Endothelial cell of hepatic sinusoid (primary cell): ENCODE measurements at regions not wholly inside any gene's neighbourhood (a gene's known extent, or its start where the extent isn't known, plus 50 kb on each side); places are given as distances from the start of the nearest gene placed in this dataset.
"Not testable (repeated sequence)": the region's sequence is repeated elsewhere in the genome, so short reads cannot be mapped to it uniquely, and the experiment has no call there.

Experiments used
- in situ Hi-C: cut with HindIII; loops from 2 replicates; pipeline ENCODE4 v1.10.0; 2017; ENCODE audit warnings: low sequenced_read_pairs

DNA sequence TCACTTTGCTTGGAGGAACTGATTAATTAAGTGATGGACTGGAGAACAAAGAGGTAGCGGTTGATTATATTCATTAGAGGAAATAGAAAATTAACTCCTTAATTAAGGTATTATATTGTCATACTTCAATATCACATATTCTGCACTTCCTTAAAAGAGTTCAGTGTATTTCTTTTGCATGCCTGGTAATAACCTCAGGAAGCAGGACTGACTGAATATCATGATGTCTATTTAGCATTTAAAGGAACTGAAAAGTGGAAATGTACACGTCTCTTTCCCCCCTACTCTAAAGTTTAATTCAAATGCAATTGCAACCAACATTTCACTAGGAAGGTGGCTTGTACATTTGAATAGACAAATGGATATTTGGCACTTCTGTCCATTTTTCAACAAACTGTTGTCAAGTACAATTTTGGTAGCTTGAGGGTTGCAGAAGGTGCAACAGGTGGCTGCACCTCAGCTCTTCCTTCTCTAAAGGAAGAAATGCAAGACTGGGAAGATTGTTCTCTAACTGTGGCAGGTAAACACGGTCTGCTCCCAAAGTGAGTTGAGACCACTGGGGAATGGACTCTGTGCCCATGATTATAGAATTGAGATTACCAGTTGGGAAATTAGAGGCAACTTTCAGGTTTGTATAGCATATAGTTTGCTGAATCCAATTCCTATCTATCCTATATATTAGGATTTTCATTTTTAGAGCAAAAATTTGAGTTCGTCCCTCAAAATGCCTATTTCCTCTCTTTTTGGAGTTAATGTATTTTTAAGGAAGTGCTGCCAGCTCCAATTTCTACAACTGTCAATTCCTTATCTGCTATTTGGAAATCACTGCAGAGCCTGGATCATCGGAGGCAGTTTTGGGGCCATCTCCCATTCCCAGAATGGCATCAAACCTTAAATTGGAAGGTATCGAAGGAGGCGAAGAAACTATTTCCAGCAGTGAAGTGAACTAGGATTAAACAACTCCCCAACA, 98.9 kb upstream of the TAF11L2 start:
- in situ Hi-C loops, result no loop called here

DNA sequence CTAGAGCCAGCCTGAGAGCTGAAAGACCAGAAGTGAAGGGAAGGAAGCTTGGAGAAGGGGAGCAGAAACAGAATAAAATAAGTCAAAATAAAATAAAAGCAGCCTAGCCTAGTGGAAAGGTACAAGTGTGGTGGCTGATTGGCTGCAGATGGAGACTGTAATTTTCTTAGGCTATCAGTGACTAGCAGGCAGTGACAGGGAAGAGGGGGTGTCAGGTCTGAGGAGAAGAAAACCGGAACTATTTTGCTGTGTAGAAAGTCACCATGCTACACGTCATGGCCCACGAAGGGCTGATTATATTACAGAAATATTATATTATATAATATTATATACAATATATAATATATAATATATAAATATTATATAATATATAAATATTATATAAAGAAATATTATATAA, 98.1 kb upstream of the TAF11L2 start:
- in situ Hi-C loops, result no loop called here

DNA sequence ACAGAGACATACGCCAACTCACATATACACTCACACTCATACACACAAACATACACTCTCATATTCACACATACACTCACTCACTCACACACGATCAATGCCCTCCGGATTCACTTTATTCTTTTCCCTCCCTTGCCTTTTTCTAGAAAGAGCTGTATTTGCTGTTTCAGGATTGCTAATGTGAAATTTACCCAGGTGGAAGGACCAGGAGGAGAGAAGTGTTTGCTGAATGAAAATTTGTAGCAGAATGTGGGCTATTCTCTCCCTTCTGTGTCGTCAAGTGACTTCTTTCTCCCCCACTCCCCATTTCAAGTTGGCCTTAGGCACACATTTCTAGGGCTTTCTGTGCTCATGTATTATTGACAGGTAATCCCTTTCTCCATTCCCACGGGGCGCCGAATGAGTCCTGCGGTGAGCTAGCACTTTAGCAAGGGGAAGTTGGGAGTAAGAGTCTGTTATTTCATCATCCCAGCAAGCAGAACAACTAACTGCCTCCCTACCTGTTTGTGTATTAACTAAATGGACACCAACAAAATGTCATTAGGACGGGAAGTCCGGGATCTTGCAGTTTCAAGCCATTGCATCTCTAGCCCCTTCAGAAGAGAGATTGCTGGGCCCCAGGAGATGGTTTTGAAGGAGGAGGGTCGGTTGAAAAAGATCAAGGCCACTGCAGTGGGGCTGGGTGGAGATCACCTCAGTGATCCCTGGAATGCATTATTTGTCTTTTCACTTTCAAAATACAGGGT, 97.1 kb upstream of the TAF11L2 start:
- in situ Hi-C loops, result no loop called here

DNA sequence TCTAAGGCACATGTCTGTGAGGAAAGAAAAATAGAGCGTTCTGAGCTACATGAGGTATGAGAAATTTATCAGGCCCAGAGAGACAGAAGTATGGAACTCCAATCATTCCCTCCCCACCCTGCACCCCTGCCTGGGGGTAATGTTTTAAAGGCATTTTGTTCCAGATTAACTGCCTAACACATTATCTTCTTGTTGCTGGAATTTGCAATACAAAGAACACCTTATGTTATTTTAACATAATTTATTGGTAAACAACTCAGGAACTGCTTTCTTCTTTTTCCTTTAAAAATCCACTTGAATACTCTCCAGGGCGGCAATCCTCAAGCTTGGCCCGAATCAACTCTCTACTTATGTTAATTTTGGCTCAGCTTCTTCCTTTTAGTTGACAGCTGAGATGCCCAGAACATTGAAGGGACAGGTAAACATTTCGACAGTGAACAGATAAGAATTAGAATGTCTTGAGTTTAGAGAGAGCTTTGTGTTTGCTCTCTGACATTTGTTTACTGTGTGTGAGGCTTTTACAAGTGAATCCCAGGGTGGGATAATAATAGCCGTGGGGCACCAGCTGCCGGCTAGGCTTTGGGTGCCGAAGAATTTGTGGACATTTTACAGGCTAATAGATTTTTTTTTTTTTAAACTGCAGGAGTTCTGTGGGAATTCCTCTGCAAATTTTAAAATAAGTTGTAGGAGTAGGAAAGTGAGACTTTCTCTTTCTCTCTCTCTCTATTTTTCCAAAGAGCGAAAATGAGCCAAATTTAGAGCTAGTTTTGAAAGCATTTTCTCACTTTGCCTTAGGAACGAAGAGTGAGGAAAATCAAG, 96.4 kb upstream of the TAF11L2 start:
- in situ Hi-C loops, result no loop called here

DNA sequence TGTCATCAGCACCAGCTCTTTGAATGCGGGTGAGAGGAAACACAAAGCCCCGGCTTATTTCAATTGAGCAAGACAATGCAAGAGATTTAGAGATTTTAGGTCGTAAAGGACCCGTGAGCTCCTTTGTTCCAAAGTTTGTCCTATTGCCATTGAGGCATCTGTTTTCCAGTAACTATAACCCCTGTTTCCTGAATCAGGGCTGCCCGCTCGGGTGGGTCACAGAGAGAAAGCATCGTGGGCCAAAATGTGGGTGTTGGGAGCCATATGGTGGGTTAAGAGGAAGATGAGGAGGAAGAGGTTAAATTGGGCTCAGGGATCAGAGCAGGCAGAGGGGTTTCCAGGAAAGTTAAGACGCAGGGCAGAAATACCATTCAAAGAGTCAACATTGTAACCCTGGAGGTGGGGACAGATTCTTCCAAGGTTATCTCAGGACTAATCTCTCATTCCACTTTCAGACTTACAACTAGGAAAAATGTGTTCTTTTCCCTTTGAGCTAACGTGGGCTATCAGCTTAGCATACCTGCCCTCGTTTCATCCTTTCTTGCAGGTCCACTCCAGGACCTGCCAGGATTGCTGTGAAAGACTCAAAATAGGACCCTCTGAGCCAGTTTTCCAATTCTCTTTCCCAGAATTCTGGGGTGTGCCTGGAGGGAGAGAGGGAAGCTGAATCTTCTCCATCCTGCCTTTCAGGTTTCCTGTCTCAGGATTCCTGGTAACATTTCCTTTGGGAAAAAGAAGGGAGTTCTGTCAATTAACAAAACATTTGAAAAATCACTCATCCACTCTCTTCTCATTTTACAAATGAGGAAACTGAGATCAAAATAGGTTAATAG, 95.5 kb upstream of the TAF11L2 start:
- in situ Hi-C loops, result no loop called here

DNA sequence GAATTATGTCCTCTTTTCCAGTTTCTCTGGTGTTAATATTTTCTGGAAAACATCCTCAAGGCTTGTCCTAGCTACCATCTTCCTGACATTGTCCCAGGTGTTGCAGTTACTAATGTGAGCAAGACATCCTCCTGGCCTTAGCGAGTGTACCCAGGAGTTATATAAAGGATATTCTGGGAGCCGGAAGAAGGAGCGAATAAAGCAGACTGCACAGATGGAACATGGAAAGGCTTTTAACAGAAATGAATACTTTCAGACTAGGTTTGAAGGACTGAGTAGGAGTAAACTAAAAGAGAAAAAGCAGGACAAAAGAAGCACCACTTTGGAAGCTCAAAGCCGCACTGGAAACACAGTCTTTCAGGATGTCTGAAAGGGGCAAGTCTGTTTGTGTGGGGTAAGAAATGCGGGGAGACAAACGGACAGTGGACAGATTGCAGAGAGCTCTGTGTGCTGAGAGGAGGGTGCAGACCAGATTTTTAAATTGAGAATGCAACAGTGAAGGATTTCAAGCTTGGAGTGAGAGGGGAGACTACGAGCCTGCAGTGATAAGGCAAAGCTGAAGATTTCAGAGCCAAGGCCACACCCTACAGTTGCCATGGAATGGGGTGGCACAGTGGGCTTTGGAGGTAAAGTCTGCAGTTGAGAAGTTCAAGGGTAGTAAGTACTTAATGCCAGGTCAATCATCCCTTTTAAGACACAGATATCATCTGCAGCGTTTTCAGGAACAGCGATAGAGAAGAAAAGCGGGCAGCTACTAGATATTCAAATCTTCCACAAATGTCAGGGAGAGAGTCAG, 94.1 kb upstream of the TAF11L2 start:
- in situ Hi-C loops, result no loop called here

DNA sequence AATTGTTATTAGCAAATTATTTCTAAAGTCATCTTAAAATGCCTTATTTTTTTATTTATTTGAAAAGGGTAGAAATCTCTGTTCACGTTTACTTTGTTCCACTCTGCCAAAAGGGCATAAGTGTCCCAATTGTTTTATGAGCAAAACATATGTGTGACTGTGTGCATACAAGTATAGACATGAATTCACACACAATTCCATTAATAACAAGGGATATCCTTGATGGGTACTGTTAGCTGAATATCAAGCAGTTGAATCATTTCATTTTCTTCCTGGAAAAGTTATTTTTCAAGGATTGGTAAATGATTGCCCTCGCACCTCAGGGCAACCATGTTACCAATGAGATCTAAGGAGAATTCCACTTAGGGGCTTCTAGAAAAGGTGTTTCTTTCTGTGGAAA, 92.1 kb upstream of the TAF11L2 start:
- in situ Hi-C loops, result no loop called here

DNA sequence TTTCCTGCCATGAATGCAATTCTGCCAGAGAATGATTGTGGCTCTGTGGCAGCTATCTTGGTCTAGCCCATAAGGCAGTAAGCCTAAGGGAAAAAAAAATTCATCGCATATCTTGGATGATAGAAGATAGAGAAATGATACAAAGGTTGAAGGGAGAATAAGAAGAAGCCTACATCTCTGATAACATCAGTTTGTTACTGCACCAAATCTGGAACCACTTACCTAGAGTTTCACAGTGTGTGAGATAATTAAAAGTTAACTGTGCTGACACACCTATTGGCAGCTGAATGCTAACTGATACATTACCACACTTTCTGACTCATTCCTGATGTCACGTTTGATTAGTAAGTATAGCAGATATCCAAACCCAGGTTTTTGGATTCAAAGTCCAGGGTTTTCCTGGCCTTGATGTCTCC, 91.6 kb upstream of the TAF11L2 start:
- in situ Hi-C loops, result no loop called here

DNA sequence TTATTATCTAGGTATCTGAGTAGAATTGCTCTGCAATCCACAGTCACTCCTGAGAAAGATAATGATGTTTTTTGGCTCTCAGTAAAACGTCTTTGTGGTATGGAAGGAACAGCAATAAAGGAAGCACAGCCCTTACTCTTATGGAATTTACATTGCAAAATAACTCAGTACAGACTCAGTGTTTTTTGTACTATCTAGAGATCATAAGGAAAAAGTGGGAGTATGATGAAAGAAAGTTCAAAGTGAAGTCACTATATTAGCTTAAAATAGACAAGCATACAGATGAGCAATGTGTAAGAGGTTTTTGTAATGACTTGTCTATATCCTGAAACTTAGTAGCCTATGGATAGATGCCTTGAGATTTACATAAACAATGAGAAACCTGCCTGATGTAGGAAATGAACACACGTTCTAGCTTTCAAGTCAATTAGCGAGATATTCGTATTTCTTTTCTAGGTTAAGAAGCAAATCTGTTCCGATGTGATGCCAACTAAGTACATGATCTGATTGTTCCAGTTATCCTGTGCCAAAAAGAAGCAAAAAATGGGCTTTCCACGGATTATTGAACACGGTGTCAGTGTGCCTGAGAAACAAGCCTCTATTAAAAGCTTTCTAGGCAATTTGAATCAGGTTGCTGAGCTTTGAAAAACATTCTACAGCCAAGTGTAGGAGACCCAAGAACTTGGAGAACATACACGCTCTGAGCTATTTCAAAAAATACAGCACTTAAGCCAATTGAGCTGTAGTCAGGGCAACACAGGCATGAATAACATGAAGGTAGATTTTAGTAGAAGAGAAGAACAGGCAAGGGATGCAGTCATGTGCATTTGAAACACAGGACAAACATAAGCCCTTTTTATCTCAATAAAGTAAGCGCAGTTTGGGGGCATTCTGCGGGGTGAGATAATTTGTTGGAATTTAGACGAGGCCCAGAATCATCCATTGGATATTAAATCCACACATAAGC, 86.3 kb upstream of the TAF11L2 start:
- in situ Hi-C loops, result no loop called here

DNA sequence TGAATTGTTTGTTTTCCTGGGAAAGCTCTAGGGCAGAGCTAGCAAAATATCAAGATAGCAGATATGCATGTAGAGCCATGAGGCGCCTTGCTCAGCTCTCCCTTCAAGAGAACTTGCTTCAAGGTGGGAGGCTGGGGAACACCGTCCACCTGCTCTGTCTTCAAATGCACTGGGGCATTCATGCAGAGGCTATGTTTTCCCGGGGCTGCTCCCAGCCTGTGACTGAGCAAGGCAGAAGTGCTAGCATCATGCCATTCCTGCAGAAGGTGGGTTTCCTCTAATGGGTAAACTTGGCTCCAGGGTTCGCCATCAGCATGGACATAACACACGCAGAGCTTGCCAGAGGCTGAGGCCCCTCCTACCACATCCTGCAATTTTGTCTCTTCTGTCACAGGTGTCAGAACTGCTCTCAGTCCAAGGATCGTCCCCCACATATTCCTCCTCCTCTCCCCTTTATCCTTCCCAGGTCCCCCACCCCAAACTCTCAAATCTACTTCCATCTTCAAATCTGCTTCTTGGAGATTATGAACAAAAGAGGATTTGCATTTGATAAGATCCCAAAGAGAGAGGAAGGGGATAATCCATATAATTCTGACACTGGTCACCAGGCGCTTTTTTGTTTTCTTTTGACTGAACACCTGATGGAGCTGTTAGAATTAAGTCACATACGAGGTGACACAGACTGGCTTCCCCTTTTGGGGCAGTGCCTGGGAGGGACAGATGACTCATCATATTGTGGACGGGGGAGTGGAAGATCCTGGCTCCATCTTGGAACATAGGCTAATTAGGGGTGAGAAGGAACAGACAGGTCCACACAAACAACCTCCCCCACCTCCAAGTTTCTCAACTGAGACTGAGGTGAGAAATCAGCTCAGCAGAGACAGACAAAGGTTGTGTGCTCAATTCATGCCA, 85.0 kb upstream of the TAF11L2 start:
- in situ Hi-C loops, result no loop called here

DNA sequence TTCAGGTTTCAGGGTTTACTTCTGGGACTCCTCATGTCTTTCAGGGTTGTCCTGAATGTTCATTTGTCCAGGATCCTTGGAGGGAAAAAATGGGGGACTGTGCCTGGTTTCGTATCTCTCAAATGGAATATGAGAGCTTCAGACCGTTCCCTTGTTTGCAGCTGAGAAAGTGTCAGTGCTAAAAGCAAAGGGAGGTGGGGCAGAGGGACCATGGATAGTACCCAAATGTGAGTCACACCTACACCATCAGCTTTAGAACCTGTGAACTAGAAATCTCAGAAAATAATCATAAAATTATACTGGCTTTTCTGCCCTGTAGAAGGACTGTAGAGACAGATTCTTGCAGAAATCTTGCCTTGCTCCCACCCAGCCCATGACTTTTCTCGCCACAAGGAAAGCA, 84.3 kb upstream of the TAF11L2 start:
- in situ Hi-C loops, result no loop called here

DNA sequence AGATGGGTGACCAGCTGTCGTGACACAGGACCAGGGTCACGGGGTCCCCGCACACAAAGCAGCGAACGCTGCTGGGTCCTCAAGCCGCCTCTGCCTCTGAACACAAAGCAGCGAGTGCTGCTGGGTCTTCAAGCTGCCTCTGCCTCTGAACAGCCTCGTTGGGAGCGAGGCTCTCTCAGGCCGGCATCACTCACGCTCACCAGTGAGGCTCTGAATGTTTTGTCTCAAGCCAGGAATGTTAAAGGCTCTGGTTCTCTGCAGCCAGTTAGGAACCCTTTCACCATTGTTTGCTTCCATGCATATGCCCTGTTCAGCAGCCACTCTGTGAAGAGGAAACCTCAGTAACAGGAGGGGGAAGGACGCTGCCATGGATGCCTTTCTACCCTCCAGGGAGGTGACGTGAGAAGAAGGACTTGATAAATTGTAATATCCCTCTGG, 82.7 kb upstream of the TAF11L2 start:
- in situ Hi-C loops, result no loop called here

DNA sequence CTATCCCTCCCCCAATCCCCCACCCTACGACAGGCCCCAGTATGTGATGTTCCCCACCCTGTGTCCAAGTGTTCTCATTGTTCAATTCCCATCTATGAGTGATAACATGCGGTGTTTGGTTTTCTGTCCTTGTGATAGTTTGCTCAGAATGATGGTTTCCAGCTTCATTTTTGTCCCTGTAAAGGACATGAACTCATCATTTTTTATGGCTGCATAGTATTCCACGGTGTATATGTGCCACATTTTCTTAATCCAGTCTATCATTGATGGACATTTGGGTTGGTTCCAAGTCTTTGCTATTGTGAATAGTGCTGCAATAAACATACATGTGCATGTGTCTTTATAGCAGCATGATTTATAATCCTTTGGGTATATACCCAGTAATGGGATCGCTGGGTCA, 81.7 kb upstream of the TAF11L2 start:
- in situ Hi-C loops, result not testable (repeated sequence)

DNA sequence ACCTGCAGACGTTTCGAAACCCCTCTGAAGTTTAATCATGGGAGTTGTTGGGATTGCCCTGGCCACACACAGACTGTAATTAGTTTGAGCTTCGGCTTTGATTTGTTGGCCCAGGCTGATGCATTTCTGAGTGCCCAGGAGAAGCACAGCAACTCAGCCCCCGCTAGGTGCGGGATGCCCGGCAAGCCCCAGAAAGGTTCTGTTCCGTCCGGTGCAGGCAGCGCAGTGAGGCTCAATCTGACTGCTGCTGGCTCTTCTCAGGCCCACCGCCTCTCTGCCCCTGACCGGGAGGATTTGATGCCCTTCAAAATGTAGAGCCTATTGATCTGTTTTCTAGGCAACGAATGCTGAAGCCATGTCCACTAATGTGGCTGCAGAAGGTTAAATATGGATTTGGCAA, 73.4 kb upstream of the TAF11L2 start:
- in situ Hi-C loops, result no loop called here

DNA sequence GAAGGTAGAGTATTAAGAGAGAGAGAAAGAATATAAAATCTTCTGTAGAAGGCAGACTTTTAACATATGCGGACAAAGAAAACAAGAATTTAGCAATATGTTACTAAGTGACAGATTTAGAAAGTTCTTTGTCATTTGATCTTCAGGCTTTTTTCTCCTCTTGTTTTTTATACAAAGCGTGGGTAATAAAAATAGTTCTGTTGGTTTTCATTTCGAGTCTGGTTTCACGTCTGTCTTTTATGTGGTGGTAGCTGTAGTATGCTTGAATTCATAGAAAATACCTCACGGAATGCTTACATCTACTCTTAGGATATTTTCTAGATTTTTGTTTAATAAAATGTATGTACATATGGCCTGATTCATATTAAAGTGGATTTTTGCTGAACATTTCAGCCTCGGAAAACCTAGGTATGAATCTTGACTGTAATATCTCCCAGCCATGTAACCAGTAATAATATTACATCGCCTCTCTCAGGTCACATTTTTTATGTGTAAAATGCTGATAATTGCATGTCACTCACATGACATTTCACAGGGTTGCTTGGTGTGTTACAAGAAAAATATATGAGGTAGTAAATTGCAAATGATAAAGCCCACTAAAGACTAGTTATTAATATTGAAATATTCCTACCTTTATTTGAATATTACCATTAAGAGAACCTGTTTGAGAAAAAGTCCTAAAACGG, 72.5 kb upstream of the TAF11L2 start:
- in situ Hi-C loops, result no loop called here

DNA sequence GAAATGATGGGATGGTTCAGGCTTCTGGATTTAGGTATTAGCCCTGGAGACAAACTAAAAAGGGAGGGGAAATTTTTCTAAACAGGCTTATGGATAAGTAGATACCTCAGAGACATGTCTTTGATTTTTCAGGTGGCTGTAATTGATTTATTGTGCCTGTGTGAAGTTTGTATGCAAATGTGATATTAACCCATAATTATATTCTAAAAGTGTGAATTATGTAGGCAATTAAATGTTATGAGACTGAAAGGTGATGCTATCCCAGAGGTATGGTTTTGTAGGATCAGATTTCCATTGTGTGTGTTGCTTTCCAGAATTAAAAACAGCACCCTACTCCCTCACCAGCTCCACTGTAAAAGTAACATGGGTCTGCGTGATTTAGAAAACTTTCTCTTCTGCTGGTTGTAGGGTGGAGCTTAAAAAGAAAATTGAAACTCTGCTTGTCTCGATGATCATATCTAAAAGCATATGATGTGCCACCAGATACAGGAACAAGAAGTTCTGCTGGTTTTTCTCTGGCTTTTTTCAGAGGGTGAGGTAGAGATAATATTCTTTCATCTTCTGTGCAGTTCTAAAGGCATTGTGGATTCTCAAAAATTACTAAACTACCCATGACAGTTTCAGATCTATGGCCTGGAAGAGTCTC, 71.8 kb upstream of the TAF11L2 start:
- in situ Hi-C loops, result no loop called here
